Neural progenitor cell (in vitro differentiated cells): ENCODE measurements at regions not wholly inside any gene's neighbourhood (a gene's known extent, or its start where the extent isn't known, plus 50 kb on each side); places are given as distances from the start of the nearest gene placed in this dataset.

ENCODE experiments used
- CTCF ChIP-seq: fragments of 200-600 bp; sonication (generic); IDR thresholded peaks from 2 replicates; pipeline ENCODE4 v1.5.1; 2017; ENCODE audit warnings: antibody characterized with exemption, mild to moderate bottlenecking
- EZH2 ChIP-seq: fragments of 200-600 bp; sonication (generic); IDR thresholded peaks from 2 replicates; pipeline ENCODE4 v1.6.1; 2017; ENCODE audit warnings: antibody characterized with exemption, mild to moderate bottlenecking, moderate library complexity
- EZH2phosphoT487 ChIP-seq: fragments of 200-600 bp; sonication (generic); IDR thresholded peaks from 2 replicates; pipeline ENCODE4 v1.6.1; 2017; ENCODE audit warnings: antibody characterized with exemption

GRCh38 chr19:28555317-28555716 is 657.6 kb downstream of the UQCRFS1 start:
- TF ChIP-seq CTCF, result no peak
- no peak for TF ChIP-seq EZH2phosphoT487
- no peak for TF ChIP-seq EZH2
